Panc1 (cell line): ENCODE measurements at regions not wholly inside any gene's neighbourhood (a gene's known extent, or its start where the extent isn't known, plus 50 kb on each side); places are given as distances from the start of the nearest gene placed in this dataset.
"Not testable (repeated sequence)": the region's sequence is repeated elsewhere in the genome, so short reads cannot be mapped to it uniquely, and the experiment has no call there.

Experiments used
- ATAC-seq: fragments of 200-7000 bp; cut with Tn5 transposase; 2 replicates; pipeline ENCODE4 v1.9.1; 2020; ENCODE audit warnings: mild to moderate bottlenecking, moderate library complexity
- BruUV-seq: library from RNA; stranded (reverse); fragments of 400-500 nt; replicated peaks from 2 replicates; lab custom pipeline; 2021; lab: Mats Ljungman, UMichigan
- CTCF ChIA-PET: fragments of 300-600 bp; sonication (Branson Sonifier 250); formaldehyde crosslinking; loops from one replicate; lab custom pipeline; 2022; ENCODE audit warnings: antibody characterized with exemption; lab: Charles Lee
- POLR2A ChIA-PET: fragments of 300-600 bp; sonication (Branson Sonifier 250); formaldehyde crosslinking; loops from one replicate; lab custom pipeline; 2022; ENCODE audit warnings: antibody characterized with exemption; lab: Charles Lee
- DNase-seq: peaks from one replicate; pipeline ENCODE4 v3.0.0-alpha.2; 2010; ENCODE audit warnings: low read depth, low spot score
- H3K27ac ChIP-seq: 2 replicates; pipeline ENCODE4 v1.5.1; 2011; ENCODE audit warnings: mild to moderate bottlenecking, low read length, inconsistent platforms
- H3K27me3 ChIP-seq: fragments of 200-500 bp; sonication (Bioruptor generic); 2 replicates; pipeline ENCODE4 v1.6.0; 2014; ENCODE audit warnings: low read length, inconsistent platforms; ENCODE audit not compliant: control insufficient read depth, insufficient read depth
- H3K36me3 ChIP-seq: fragments of 200-500 bp; sonication (Bioruptor generic); 2 replicates; pipeline ENCODE4 v1.5.1; 2014; ENCODE audit warnings: inconsistent platforms, mild to moderate bottlenecking, low read length, moderate library complexity; ENCODE audit not compliant: control insufficient read depth, insufficient read depth
- H3K4me1 ChIP-seq: 2 replicates; pipeline ENCODE4 v1.5.1; 2011; ENCODE audit warnings: inconsistent platforms, mild to moderate bottlenecking, low read length, moderate library complexity; ENCODE audit not compliant: control insufficient read depth, insufficient read depth
- H3K4me3 ChIP-seq, 2 experiments: 2 replicates each; pipeline ENCODE4 v1.5.1; 2011 to 2012; ENCODE audit warnings: low read depth in 2 of 2, low read length in 2 of 2, mild to moderate bottlenecking in 2 of 2, inconsistent platforms in 1 of 2, moderate library complexity in 1 of 2
- H3K9me3 ChIP-seq: fragments of 200-500 bp; sonication (Bioruptor generic); 2 replicates; pipeline ENCODE4 v1.5.1; 2014; ENCODE audit warnings: low read depth, mild to moderate bottlenecking, inconsistent platforms, low read length, moderate library complexity; ENCODE audit not compliant: control insufficient read depth, insufficient read depth
- CTCF ChIP-seq: fragments of 450-650 bp; IDR thresholded peaks from 2 replicates; pipeline ENCODE4 v1.5.1; 2017; ENCODE audit warnings: mild to moderate bottlenecking
- POLR2AphosphoS5 ChIP-seq: IDR thresholded peaks from 2 replicates; pipeline ENCODE4 v1.6.1; 2012; ENCODE audit warnings: mild to moderate bottlenecking, low read depth, low read length, moderate library complexity
- REST ChIP-seq, 2 experiments: IDR thresholded peaks; 2 replicates each; pipeline ENCODE4 v1.6.1; 2011 to 2012; ENCODE audit warnings: low read depth in 2 of 2, control low read depth in 1 of 2, low read length in 1 of 2, mild to moderate bottlenecking in 1 of 2, moderate library complexity in 1 of 2; ENCODE audit not compliant: insufficient read depth in 1 of 2
- SIN3A ChIP-seq: IDR thresholded peaks from 2 replicates; pipeline ENCODE4 v1.6.1; 2012; ENCODE audit warnings: low read depth, mild to moderate bottlenecking, low read length, moderate library complexity, borderline replicate concordance; ENCODE audit not compliant: insufficient read depth
- TCF7L2 ChIP-seq: IDR thresholded peaks from 2 replicates; pipeline ENCODE4 v1.6.1; 2011; ENCODE audit warnings: mild to moderate bottlenecking, low read depth, low read length, inconsistent platforms
- in situ Hi-C: cut with HindIII; loops from 2 replicates; pipeline ENCODE4 v1.10.0; 2016; ENCODE audit warnings: low sequenced_read_pairs, low pct_unique_long_range_greater_than_20kb
- intact Hi-C: fragments of 100-400 bp; cut with micrococcal nuclease; formaldehyde crosslinking; loops from one replicate; pipeline ENCODE4 v1.10.0; 2022; ENCODE audit not compliant: unreplicated experiment

GRCh38 chr2:40028792-40029488 is 249.9 kb upstream of the THUMPD2 start:
- ChIA-PET CTCF (no interaction called here), POLR2A (no interaction called here)
- no peak overlapping the region for H3K27ac ChIP-seq
- H3K27me3 ChIP-seq: no peaks in the 10 kb centered on the region; the same call in 1 of the 2 replicates
- ATAC-seq (no peak), DNase-seq (no peak)
- intact Hi-C loops: no loop called here
- no peaks in the 10 kb centered on the region for H3K36me3 ChIP-seq
- BruUV-seq: no TSS peak
- H3K4me3 ChIP-seq: no peak overlapping the region
- no peaks in the 10 kb centered on the region for H3K4me1 ChIP-seq
- no peaks in the 10 kb centered on the region for H3K9me3 ChIP-seq
- in situ Hi-C loops: no loop called here
- TF ChIP-seq REST (IDR thresholded peaks at IDR 0.05; ENCODE audit: insufficient read depth in 1 of 2, low read depth in 2 of 2, low read length in 1 of 2) (no peak), POLR2AphosphoS5 (no peak), TCF7L2 (no peak), SIN3A (no peak), CTCF (no peak)

- ChIA-PET CTCF (no interaction called here), POLR2A (no interaction called here)
- intact Hi-C loops (no loop called here), in situ Hi-C loops (no loop called here)
- no peaks in the 10 kb centered on the region for H3K9me3 ChIP-seq
- no peak overlapping the region for H3K4me3 ChIP-seq
- H3K36me3 ChIP-seq: no peaks in the 10 kb centered on the region
- no peaks in the 10 kb centered on the region; the same call in 1 of the 2 replicates for H3K27me3 ChIP-seq
- no peaks in the 10 kb centered on the region for H3K4me1 ChIP-seq
- ATAC-seq: no peak
- no peak for TF ChIP-seq SIN3A
- no peak for TF ChIP-seq CTCF
- TF ChIP-seq TCF7L2: no peak
- TF ChIP-seq REST (IDR thresholded peaks at IDR 0.05; ENCODE audit: insufficient read depth in 1 of 2, low read depth in 2 of 2, low read length in 1 of 2): no peak
- TF ChIP-seq POLR2AphosphoS5: no peak
- BruUV-seq: no TSS peak
- DNase-seq: no peak
- H3K27ac ChIP-seq: no peak overlapping the region
Measured at GRCh38 chr2:40027968-40028367, 248.9 kb upstream of the THUMPD2 start.

- DNase-seq, POLR2A ChIA-PET, H3K9me3 ChIP-seq, H3K4me1 ChIP-seq, CTCF ChIA-PET, in situ Hi-C loops, H3K27ac ChIP-seq, BruUV-seq, H3K27me3 ChIP-seq, H3K4me3 ChIP-seq, H3K36me3 ChIP-seq, ATAC-seq, intact Hi-C loops: not testable (repeated sequence)
Measured at GRCh38 chr2:40025276-40025675, 246.2 kb upstream of the THUMPD2 start.
